HG03095 (cell line): ENCODE measurements at regions not wholly inside any gene's neighbourhood (a gene's known extent, or its start where the extent isn't known, plus 50 kb on each side); places are given as distances from the start of the nearest gene placed in this dataset.

Experiments
- ATAC-seq: cut with Tn5 transposase; IDR thresholded peaks from one replicate; pipeline ENCODE4 v1.9.1; 2021; ENCODE audit warnings: moderate library complexity; ENCODE audit not compliant: unreplicated experiment

- no peak for ATAC-seq
Observed at GRCh38 chr9:109880276-109881169, 100.5 kb downstream of the PALM2AKAP2 start.

GRCh38 chr9:109883623-109884022, 103.6 kb downstream of the PALM2AKAP2 start:
- no peak for ATAC-seq

- no peak for ATAC-seq
Observed at GRCh38 chr9:109886041-109886440, 106.0 kb downstream of the PALM2AKAP2 start.

GRCh38 chr9:109886617-109887016, 106.6 kb downstream of the PALM2AKAP2 start:
- peak; percentile 67 for ATAC-seq

GRCh38 chr9:109887079-109887478, 107.1 kb downstream of the PALM2AKAP2 start:
- peak; percentile 34 for ATAC-seq

GRCh38 chr9:109888695-109889094, 108.7 kb downstream of the PALM2AKAP2 start:
- no peak for ATAC-seq

- ATAC-seq = no peak
Observed at GRCh38 chr9:109889456-109889855, 109.5 kb downstream of the PALM2AKAP2 start.

GRCh38 chr9:109893241-109893640, 113.2 kb downstream of the PALM2AKAP2 start:
- ATAC-seq = no peak

- no peak for ATAC-seq
Observed at GRCh38 chr9:109894473-109894872, 114.5 kb downstream of the PALM2AKAP2 start.

GRCh38 chr9:109894921-109895758, 115.1 kb downstream of the PALM2AKAP2 start:
- ATAC-seq = peak; percentile 77

- no peak for ATAC-seq
Observed at GRCh38 chr9:109901201-109901600, 121.2 kb downstream of the PALM2AKAP2 start.

GRCh38 chr9:109903515-109904138, 123.6 kb downstream of the PALM2AKAP2 start:
- ATAC-seq = no peak

- ATAC-seq = no peak
Observed at GRCh38 chr9:109904666-109905065, 124.7 kb downstream of the PALM2AKAP2 start.

GRCh38 chr9:109905472-109905871, 125.5 kb downstream of the PALM2AKAP2 start:
- no peak for ATAC-seq

- ATAC-seq = peak; percentile 24
Observed at GRCh38 chr9:109906766-109907382, 126.9 kb downstream of the PALM2AKAP2 start.

GRCh38 chr9:109907400-109907799, 127.4 kb downstream of the PALM2AKAP2 start:
- ATAC-seq = peak; percentile 73

- ATAC-seq = peak; percentile 11
Observed at GRCh38 chr9:109907810-109908458, 127.9 kb downstream of the PALM2AKAP2 start.

- ATAC-seq = no peak
Observed at GRCh38 chr9:109908459-109909390, 128.7 kb downstream of the PALM2AKAP2 start.
